22Rv1 (cell line): ENCODE measurements at regions not wholly inside any gene's neighbourhood (a gene's known extent, or its start where the extent isn't known, plus 50 kb on each side); places are given as distances from the start of the nearest gene placed in this dataset.

Source experiments
- ZFX ChIP-seq: fragments of 450-650 bp; IDR thresholded peaks from 2 replicates; pipeline ENCODE4 v1.6.1; 2017; ENCODE audit warnings: antibody characterized with exemption, borderline replicate concordance
- TF ChIP-seq, protein P1 (sequence below): fragments of 450-650 bp; IDR thresholded peaks from 2 replicates; pipeline ENCODE4 v1.5.1; 2017; ENCODE audit warnings: mild to moderate bottlenecking

DNA sequence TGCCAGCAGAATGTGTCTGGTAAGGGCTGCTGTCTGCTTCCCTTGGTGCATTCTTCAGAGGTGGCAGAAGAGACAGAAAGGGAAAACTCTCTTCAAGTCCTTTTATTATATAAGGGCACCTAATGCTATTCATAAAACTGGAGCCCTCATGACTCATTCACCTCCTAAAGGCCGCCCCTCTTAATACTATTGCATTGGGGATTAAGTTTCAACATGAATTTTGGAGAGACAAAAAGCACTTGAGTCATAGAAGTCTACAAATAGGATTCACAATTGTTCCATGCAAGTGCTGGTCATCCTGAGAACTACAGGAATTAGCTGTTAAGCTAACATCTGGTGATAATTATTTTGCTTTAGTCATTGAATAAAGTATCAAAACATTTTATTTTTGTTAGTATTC lies 349.5 kb downstream of the HS3ST1 start:
- TF ChIP-seq, protein P1, sequence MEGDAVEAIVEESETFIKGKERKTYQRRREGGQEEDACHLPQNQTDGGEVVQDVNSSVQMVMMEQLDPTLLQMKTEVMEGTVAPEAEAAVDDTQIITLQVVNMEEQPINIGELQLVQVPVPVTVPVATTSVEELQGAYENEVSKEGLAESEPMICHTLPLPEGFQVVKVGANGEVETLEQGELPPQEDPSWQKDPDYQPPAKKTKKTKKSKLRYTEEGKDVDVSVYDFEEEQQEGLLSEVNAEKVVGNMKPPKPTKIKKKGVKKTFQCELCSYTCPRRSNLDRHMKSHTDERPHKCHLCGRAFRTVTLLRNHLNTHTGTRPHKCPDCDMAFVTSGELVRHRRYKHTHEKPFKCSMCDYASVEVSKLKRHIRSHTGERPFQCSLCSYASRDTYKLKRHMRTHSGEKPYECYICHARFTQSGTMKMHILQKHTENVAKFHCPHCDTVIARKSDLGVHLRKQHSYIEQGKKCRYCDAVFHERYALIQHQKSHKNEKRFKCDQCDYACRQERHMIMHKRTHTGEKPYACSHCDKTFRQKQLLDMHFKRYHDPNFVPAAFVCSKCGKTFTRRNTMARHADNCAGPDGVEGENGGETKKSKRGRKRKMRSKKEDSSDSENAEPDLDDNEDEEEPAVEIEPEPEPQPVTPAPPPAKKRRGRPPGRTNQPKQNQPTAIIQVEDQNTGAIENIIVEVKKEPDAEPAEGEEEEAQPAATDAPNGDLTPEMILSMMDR: no peak
- TF ChIP-seq ZFX: no peak
